HG03457 (cell line): ENCODE measurements at regions not wholly inside any gene's neighbourhood (a gene's known extent, or its start where the extent isn't known, plus 50 kb on each side); places are given as distances from the start of the nearest gene placed in this dataset.

Source experiments
- ATAC-seq: cut with Tn5 transposase; IDR thresholded peaks from one replicate; pipeline ENCODE4 v1.9.1; 2021; ENCODE audit warnings: moderate number of reproducible peaks; ENCODE audit not compliant: unreplicated experiment

GRCh38 chr5:72558046-72558336, 50.8 kb upstream of the ZNF366 start:
- no peak for ATAC-seq

GRCh38 chr5:72557167-72558045, 50.2 kb upstream of the ZNF366 start:
- ATAC-seq: no peak
